HepG2 (cell line): ENCODE measurements at regions not wholly inside any gene's neighbourhood (a gene's known extent, or its start where the extent isn't known, plus 50 kb on each side); places are given as distances from the start of the nearest gene placed in this dataset.

Source experiments
- ATAC-seq: fragments of 200-7000 bp; cut with Tn5 transposase; 3 replicates; pipeline ENCODE4 v1.9.1; 2020; ENCODE audit warnings: mild to moderate bottlenecking, moderate library complexity
- BruUV-seq: library from RNA; stranded (reverse); fragments of 400-500 nt; replicated peaks from 2 replicates; lab custom pipeline; 2021; lab: Mats Ljungman, UMichigan
- CTCF ChIA-PET: fragments of 300-600 bp; formaldehyde crosslinking; extraction: SDS; loops from one replicate; lab custom pipeline; 2021; ENCODE audit warnings: low total read pairs, inconsistent platforms, low intra/inter-chr PET ratio; lab: Yijun Ruan, JAX
- POLR2A ChIA-PET: fragments of 350-600 bp; sonication (Branson Sonifier 250); formaldehyde crosslinking; loops from one replicate; lab custom pipeline; 2020; ENCODE audit warnings: antibody characterized with exemption, inconsistent platforms; lab: Yijun Ruan, JAX
- DNase-seq: peaks from one replicate; pipeline ENCODE4 v3.0.0-alpha.2; 2015; ENCODE audit warnings: low spot score
- FAIRE-seq: peaks from 3 replicates; lab custom pipeline; 2011; peaks lifted over from hg19 to GRCh38; lab: Jason Lieb, UNC
- H2AFZ ChIP-seq: one replicate; pipeline ENCODE4 v1.6.1; 2011; ENCODE audit warnings: low read length, inconsistent platforms
- H3K27ac ChIP-seq: fragments of 300-600 bp; 3 replicates; pipeline ENCODE4 v1.8.0; 2011; ENCODE audit warnings: mixed run types, mild to moderate bottlenecking, mixed read lengths, low read length, inconsistent platforms; ENCODE audit not compliant: insufficient read depth; ENCODE audit errors: extremely low read length
- H3K27me3 ChIP-seq, 2 experiments: fragments of 200-600 bp in 1 of 2; 2 replicates in 1 of 2; 3 replicates in 1 of 2; pipeline versions ENCODE4 v1.6.0 to v1.8.0; 2011; ENCODE audit warnings: low read length in 2 of 2, mild to moderate bottlenecking in 2 of 2, moderate library complexity in 2 of 2, inconsistent platforms in 1 of 2; ENCODE audit not compliant: insufficient read depth in 2 of 2, control insufficient read depth in 1 of 2
- H3K36me3 ChIP-seq, 2 experiments: fragments of 200-600 bp in 1 of 2; replicated peaks in 1 of 2; 2 replicates in 1 of 2; 3 replicates in 1 of 2; pipeline versions ENCODE4 v1.5.1 to v1.8.0; 2011; ENCODE audit warnings: low read length in 2 of 2, inconsistent platforms in 1 of 2; ENCODE audit not compliant: insufficient read depth in 2 of 2, control insufficient read depth in 1 of 2
- H3K4me1 ChIP-seq: 2 replicates; pipeline ENCODE4 v1.5.1; 2012; ENCODE audit warnings: low read length, inconsistent platforms; ENCODE audit not compliant: insufficient read depth
- H3K4me2 ChIP-seq: 2 replicates; pipeline ENCODE4 v1.6.0; 2011; ENCODE audit warnings: low read depth, low read length, inconsistent platforms
- H3K4me3 ChIP-seq, 3 experiments: fragments of 200-600 bp in 1 of 3; sonication (generic), shearing (Covaris generic) in 1 of 3; replicated peaks in 1 of 3; 2 replicates each; pipeline ENCODE4 v1.5.1; 2011 to 2016; ENCODE audit warnings: low read length in 3 of 3, inconsistent platforms in 2 of 3, low read depth in 2 of 3, mild to moderate bottlenecking in 2 of 3, control low read depth in 1 of 3, mixed read lengths in 1 of 3; ENCODE audit not compliant: insufficient read depth in 1 of 3
- H3K79me2 ChIP-seq: one replicate; pipeline ENCODE4 v1.6.1; 2011; ENCODE audit warnings: low read length, inconsistent platforms; ENCODE audit not compliant: insufficient read depth
- H3K9ac ChIP-seq: 2 replicates; pipeline ENCODE4 v1.6.0; 2011; ENCODE audit warnings: mild to moderate bottlenecking, low read depth, low read length, inconsistent platforms; ENCODE audit not compliant: insufficient read depth
- H3K9me3 ChIP-seq: 2 replicates; pipeline ENCODE4 v1.5.1; 2012; ENCODE audit warnings: mild to moderate bottlenecking, low read length
- H4K20me1 ChIP-seq: 2 replicates; pipeline ENCODE4 v1.6.0; 2011; ENCODE audit warnings: inconsistent platforms, mild to moderate bottlenecking, low read length, moderate library complexity; ENCODE audit not compliant: insufficient read depth
- ARID3A ChIP-seq: IDR thresholded peaks from 2 replicates; pipeline ENCODE4 v1.6.1; 2012; ENCODE audit warnings: low read depth, low read length, improper control_type of control experiment
- EP300 ChIP-seq, 3 experiments: sonication (generic) in 1 of 3; formaldehyde crosslinking in 1 of 3; IDR thresholded peaks; 2 replicates each; pipeline versions ENCODE4 v1.5.1 to v1.6.1; 2011 to 2020; ENCODE audit warnings: low read depth in 2 of 3, low read length in 2 of 3, borderline replicate concordance in 1 of 3, improper control_type of control experiment in 1 of 3, mild to moderate bottlenecking in 1 of 3, missing genetic modification reagents in 1 of 3, moderate library complexity in 1 of 3
- FOXA3 ChIP-seq: IDR thresholded peaks from 2 replicates; pipeline ENCODE4 v1.6.1; 2016; ENCODE audit warnings: missing genetic modification reagents, missing compliant biosample characterization
- HMG20A ChIP-seq: IDR thresholded peaks from 2 replicates; pipeline ENCODE4 v1.6.1; 2016; ENCODE audit warnings: borderline replicate concordance
- HMG20B ChIP-seq: conservative IDR thresholded peaks from 2 replicates; pipeline ENCODE4 v1.6.1; 2016; ENCODE audit warnings: missing genetic modification reagents, missing compliant biosample characterization
- JUN ChIP-seq: sonication (generic); formaldehyde crosslinking; IDR thresholded peaks from 2 replicates; pipeline ENCODE4 v1.4.0; 2020; ENCODE audit warnings: mild to moderate bottlenecking, missing genetic modification reagents
- ONECUT2 ChIP-seq: sonication (generic); formaldehyde crosslinking; IDR thresholded peaks from 2 replicates; pipeline ENCODE4 v1.4.0; 2020; ENCODE audit warnings: missing genetic modification reagents
- PAXIP1 ChIP-seq: sonication (generic); formaldehyde crosslinking; conservative IDR thresholded peaks from 2 replicates; pipeline ENCODE4 v1.4.0; 2020; ENCODE audit warnings: mild to moderate bottlenecking, missing genetic modification reagents, moderate library complexity
- PRDM15 ChIP-seq: sonication (generic); formaldehyde crosslinking; IDR thresholded peaks from 2 replicates; pipeline ENCODE4 v1.4.0; 2020; ENCODE audit warnings: missing genetic modification reagents
- PRPF4 ChIP-seq: fragments of 200-400 bp; formaldehyde crosslinking; IDR thresholded peaks from 2 replicates; pipeline ENCODE4 v1.6.1; 2016; ENCODE audit warnings: low read length, low read depth; ENCODE audit not compliant: poor library complexity, severe bottlenecking
- ZFP36 ChIP-seq: fragments of 150-350 bp; IDR thresholded peaks from 2 replicates; pipeline ENCODE4 v1.6.1; 2018; ENCODE audit warnings: borderline replicate concordance, low read length, low read depth; ENCODE audit not compliant: partially characterized antibody
- ZNF350 ChIP-seq: sonication (generic); formaldehyde crosslinking; IDR thresholded peaks from 2 replicates; pipeline ENCODE4 v1.4.0; 2020; ENCODE audit warnings: mild to moderate bottlenecking, low read depth, missing genetic modification reagents, borderline replicate concordance
- ZNF558 ChIP-seq: sonication (generic); formaldehyde crosslinking; IDR thresholded peaks from 2 replicates; pipeline ENCODE4 v1.9.0; 2022; ENCODE audit warnings: mild to moderate bottlenecking, missing genetic modification reagents, borderline replicate concordance
- ZNF878 ChIP-seq: sonication (generic); formaldehyde crosslinking; IDR thresholded peaks from 2 replicates; pipeline ENCODE4 v1.8.1; 2023; ENCODE audit warnings: mild to moderate bottlenecking, missing genetic modification reagents, moderate library complexity
- WGBS: methylation state at CpG from one replicate; pipeline ENCODE4 v1.1.6; 2017; ENCODE audit warnings: low lambda C conversion rate; 5-methylcytosine and 5-hydroxymethylcytosine counted together
- in situ Hi-C: cut with HindIII; loops from 2 replicates; pipeline ENCODE4 v1.10.0; 2017; ENCODE audit warnings: low pct_unique_long_range_greater_than_20kb; ENCODE audit not compliant: extremely low pct_ligation_motif_present
- intact Hi-C: fragments of 100-400 bp; cut with micrococcal nuclease; formaldehyde crosslinking; loops from one replicate; pipeline ENCODE4 v1.10.0; 2022; ENCODE audit not compliant: unreplicated experiment

- 0 out of 2 replicates have a peak, but pooled peaks have one; percentile 20 for TF ChIP-seq ARID3A
- TF ChIP-seq ONECUT2 (CRISPR knock-in tag) = peak; percentile 73; the same call in 1 of the 2 replicates
- TF ChIP-seq HMG20A (CRISPR knock-in tag) = peak; percentile 68; the same call in 1 of the 2 replicates
Measured at GRCh38 chr4:69389111-69389510, 106.6 kb downstream of the UGT2B4 start (continued).

GRCh38 chr4:69408451-69408850 lies 87.3 kb downstream of the UGT2B4 start:
- in situ Hi-C loops = no loop called here
- DNase-seq (no peak), ATAC-seq (no peak), FAIRE-seq (no peak)
- ChIA-PET POLR2A (no interaction called here), CTCF (no interaction called here)
- 17% methylated on average over 2 of the region's 2 CpGs for WGBS
- H3K36me3 ChIP-seq = no peaks in the 10 kb centered on the region
- H3K9ac ChIP-seq = no peak overlapping the region
- intact Hi-C loops = no loop called here
- no peak overlapping the region for H3K4me3 ChIP-seq
- no peaks in the 10 kb centered on the region for H4K20me1 ChIP-seq
- no TSS peak for BruUV-seq
- H3K9me3 ChIP-seq = no peaks in the 10 kb centered on the region
- no peaks in the 10 kb centered on the region for H3K27me3 ChIP-seq
- no peaks in the 10 kb centered on the region for H3K4me1 ChIP-seq
- no peak overlapping the region for H3K27ac ChIP-seq
- no peak overlapping the region for H2AFZ ChIP-seq
- H3K79me2 ChIP-seq = no peaks in the 10 kb centered on the region
- H3K4me2 ChIP-seq = no peak overlapping the region
- TF ChIP-seq HMG20B (no peak), PAXIP1 (CRISPR knock-in tag) (0 out of 2 replicates have a peak, but pooled peaks have one; percentile 13), EP300 (IDR thresholded peaks at IDR 0.05; ENCODE audit: low read depth in 2 of 2, low read length in 2 of 2) (0 out of 4 replicates have a peak, but pooled peaks of 1 of the 2 experiments have one; percentile 13), EP300 (CRISPR knock-in tag; IDR thresholded peaks at IDR 0.05; ENCODE audit: borderline replicate concordance) (no peak), PRDM15 (no peak), ZNF558 (CRISPR knock-in tag) (no peak), PRPF4 (no peak), JUN (no peak), FOXA3 (CRISPR knock-in tag) (0 out of 2 replicates have a peak, but pooled peaks have one; percentile 9), ZNF350 (no peak), ZFP36 (no peak), ZNF878 (CRISPR knock-in tag) (no peak)
